ENCODE measurements at regions not wholly inside any gene's neighbourhood (a gene's known extent, or its start where the extent isn't known, plus 50 kb on each side); places are given as distances from the start of the nearest gene placed in this dataset.

GRCh38 chr2:120673205-120673550 is 62.5 kb upstream of the GLI2 start:
- no peak for TF ChIP-seq CTCF (IDR thresholded peaks at IDR 0.05)
- TF ChIP-seq POLR2A (IDR thresholded peaks at IDR 0.05) = no peak
